ENCODE measurements at regions not wholly inside any gene's neighbourhood (a gene's known extent, or its start where the extent isn't known, plus 50 kb on each side); places are given as distances from the start of the nearest gene placed in this dataset.

- TF ChIP-seq REST (IDR thresholded peaks at IDR 0.05; ENCODE audit: low read depth) (no peak), EZH2 (IDR thresholded peaks at IDR 0.05) (no peak)
Observed at GRCh38 chr3:127438371-127438770, 150.5 kb upstream of the PRR20G start.

Data from HCT116 (cell line).